GM10248 (cell line): ENCODE measurements at regions not wholly inside any gene's neighbourhood (a gene's known extent, or its start where the extent isn't known, plus 50 kb on each side); places are given as distances from the start of the nearest gene placed in this dataset.

Source experiments
- CTCF ChIA-PET: fragments of 300-600 bp; sonication (Branson Sonifier 250); formaldehyde crosslinking; extraction: SDS; loops from one replicate; lab custom pipeline; 2021; ENCODE audit warnings: antibody characterized with exemption; lab: Yijun Ruan, JAX
- POLR2A ChIA-PET: fragments of 350-650 bp; sonication (Branson Sonifier 250); formaldehyde crosslinking; extraction: SDS; loops from one replicate; lab custom pipeline; 2020; ENCODE audit warnings: antibody characterized with exemption; lab: Yijun Ruan, JAX
- DNase-seq: peaks from one replicate; pipeline ENCODE4 v3.0.0; 2012; ENCODE audit errors: extremely low spot score
- CTCF ChIP-seq: IDR thresholded peaks from 2 replicates; pipeline ENCODE4 v1.5.1; 2012; ENCODE audit warnings: mild to moderate bottlenecking, low read depth; ENCODE audit errors: extremely low read depth, missing control alignments, control extremely low read depth

- no peak for TF ChIP-seq CTCF
- DNase-seq = no peak
- POLR2A ChIA-PET = no interaction called here
- CTCF ChIA-PET = no interaction called here
These were observed 122.2 kb upstream of the CADPS start for GRCh38 chr3:62997369-62997768.

GRCh38 chr3:62999158-62999557 lies 123.9 kb upstream of the CADPS start:
- CTCF ChIA-PET = interaction anchor here (1.0 kb wide), 1 partner anchor 8 kb away, joined by 3 read pairs; no protein-coding TSS in a partner anchor
- POLR2A ChIA-PET = no interaction called here
- DNase-seq = no peak
- no peak for TF ChIP-seq CTCF

GRCh38 chr3:62999791-63000190 lies 124.6 kb upstream of the CADPS start:
- POLR2A ChIA-PET = no interaction called here
- no peak for DNase-seq
- CTCF ChIA-PET = interaction anchor here (1.1 kb wide), 1 partner anchor 205 kb away, joined by 3 read pairs; no protein-coding TSS in a partner anchor
- no peak for TF ChIP-seq CTCF

GRCh38 chr3:63004448-63004847 lies 129.2 kb upstream of the CADPS start:
- TF ChIP-seq CTCF = no peak
- DNase-seq = no peak
- POLR2A ChIA-PET = no interaction called here
- CTCF ChIA-PET = interaction anchor here (0.8 kb wide), 1 partner anchor 20 kb away, joined by 3 read pairs; no protein-coding TSS in a partner anchor

- TF ChIP-seq CTCF = no peak
- ChIA-PET POLR2A (no interaction called here), CTCF (no interaction called here)
- no peak for DNase-seq
These were observed 140.5 kb upstream of the CADPS start for GRCh38 chr3:63015614-63016309.

GRCh38 chr3:63022114-63022513 lies 146.9 kb upstream of the CADPS start:
- POLR2A ChIA-PET = no interaction called here

More at GRCh38 chr3:63022114-63022513, 146.9 kb upstream of the CADPS start:
- CTCF ChIA-PET = no interaction called here
- no peak for DNase-seq
- no peak for TF ChIP-seq CTCF
